BLaER1 treated with 17β-estradiol and CSF1 and Interleukin-3, amounts not matched to agents 10 nM and 100 nM (cell line): ENCODE measurements at regions not wholly inside any gene's neighbourhood (a gene's known extent, or its start where the extent isn't known, plus 50 kb on each side); places are given as distances from the start of the nearest gene placed in this dataset.
A peak's percentile ranks its signal among the peaks of the same experiment; 100 is the strongest.
"Not testable (repeated sequence)": the region's sequence is repeated elsewhere in the genome, so short reads cannot be mapped to it uniquely, and the experiment has no call there.

Experiments
- H3K27ac ChIP-seq, 11 experiments: shearing (Covaris generic); formaldehyde crosslinking; 2 replicates each; pipeline ENCODE4 v1.8.1; 2022
- H3K27me3 ChIP-seq, 11 experiments: shearing (Covaris generic); formaldehyde crosslinking; 2 replicates each; pipeline ENCODE4 v1.8.1; 2022
- H3K36me3 ChIP-seq, 11 experiments: shearing (Covaris generic); formaldehyde crosslinking; 2 replicates each; pipeline ENCODE4 v1.8.1; 2022
- H3K4me1 ChIP-seq, 10 experiments: shearing (Covaris generic); formaldehyde crosslinking; 2 replicates each; pipeline ENCODE4 v1.8.1; 2022
- H3K4me2 ChIP-seq, 11 experiments: shearing (Covaris generic); formaldehyde crosslinking; 2 replicates each; pipeline ENCODE4 v1.8.1; 2022
- H3K4me3 ChIP-seq, 10 experiments: shearing (Covaris generic); formaldehyde crosslinking; 2 replicates each; pipeline ENCODE4 v1.8.1; 2022
- H3K9ac ChIP-seq, 11 experiments: shearing (Covaris generic); formaldehyde crosslinking; 2 replicates each; pipeline ENCODE4 v1.8.1; 2022
- H3K9me3 ChIP-seq, 11 experiments: shearing (Covaris generic); formaldehyde crosslinking; replicated peaks in 1 of 11; 2 replicates each; pipeline ENCODE4 v1.8.1; 2022
- H4K20me1 ChIP-seq, 11 experiments: shearing (Covaris generic); formaldehyde crosslinking; 2 replicates each; pipeline ENCODE4 v1.8.1; 2022
- Cebpa-rat ChIP-seq, 11 experiments: shearing (Covaris generic); IDR thresholded peaks; 2 replicates each; pipeline ENCODE4 v1.8.1; 2022

DNA sequence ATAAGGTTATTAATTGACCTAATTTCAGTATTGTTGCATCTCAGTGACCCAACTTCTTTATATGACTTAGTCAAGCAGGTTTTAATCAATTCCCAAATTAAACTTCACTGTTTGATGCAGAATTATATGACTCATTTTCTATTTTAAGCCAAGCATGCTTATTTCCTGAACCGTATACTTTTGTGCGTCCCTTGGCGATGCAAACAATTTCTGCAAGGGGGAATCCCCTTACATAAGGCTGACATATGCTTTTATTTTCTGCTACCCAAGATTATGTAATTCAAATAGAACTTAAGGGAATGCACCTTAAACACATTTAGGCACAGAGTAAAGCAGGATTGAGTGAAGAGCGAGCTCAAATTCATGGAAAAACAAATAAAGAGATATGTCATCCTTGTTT is 303.9 kb downstream of the PDCD6IP start:
- Histone ChIP-seq H4K20me1 (no peaks in the 10 kb centered on the region), H3K4me1 (peaks cover 14 to 24% (median 18%) of the 10 kb centered on the region in 10 experiments), H3K27ac (no peak overlapping the region), H3K27me3 (no peaks in the 10 kb centered on the region), H3K4me2 (peak overlapping the region; percentile 14 to 52 (median 40); a peak in 19 of 22 replicates), H3K9me3 (peaks cover 0 to 25% (median 14%) of the 10 kb centered on the region in 11 experiments; a peak in 13 of 22 replicates), H3K4me3 (no peak overlapping the region), H3K36me3 (no peaks in the 10 kb centered on the region), H3K9ac (no peak overlapping the region)
- no peak for TF ChIP-seq Cebpa-rat (IDR thresholded peaks at IDR 0.05)

- TF ChIP-seq Cebpa-rat (IDR thresholded peaks at IDR 0.05), result no peak
- no peaks in the 10 kb centered on the region for H3K27me3 ChIP-seq
- no peak overlapping the region for H3K27ac ChIP-seq
- no peak overlapping the region for H3K9ac ChIP-seq
- no peaks in the 10 kb centered on the region for H3K36me3 ChIP-seq
- peaks cover 0 to 14% (median 4%) of the 10 kb centered on the region in 11 experiments; a peak in 10 of 22 replicates for H3K9me3 ChIP-seq
- no peaks in the 10 kb centered on the region for H4K20me1 ChIP-seq
- H3K4me1 ChIP-seq, result peaks cover 26 to 55% (median 45%) of the 10 kb centered on the region in 10 experiments
- H3K4me3 ChIP-seq, result no peak overlapping the region
- H3K4me2 ChIP-seq, result no peak overlapping the region
These were observed 307.9 kb downstream of the PDCD6IP start for GRCh38 chr3:34106379-34106778.

GRCh38 chr3:34106879-34107278 is 308.4 kb downstream of the PDCD6IP start:
- Histone ChIP-seq H3K4me3 (no peak overlapping the region), H3K4me2 (peak overlapping the region; percentile 9 to 71 (median 40); a peak in 16 of 22 replicates), H3K9ac (no peak overlapping the region)

DNA sequence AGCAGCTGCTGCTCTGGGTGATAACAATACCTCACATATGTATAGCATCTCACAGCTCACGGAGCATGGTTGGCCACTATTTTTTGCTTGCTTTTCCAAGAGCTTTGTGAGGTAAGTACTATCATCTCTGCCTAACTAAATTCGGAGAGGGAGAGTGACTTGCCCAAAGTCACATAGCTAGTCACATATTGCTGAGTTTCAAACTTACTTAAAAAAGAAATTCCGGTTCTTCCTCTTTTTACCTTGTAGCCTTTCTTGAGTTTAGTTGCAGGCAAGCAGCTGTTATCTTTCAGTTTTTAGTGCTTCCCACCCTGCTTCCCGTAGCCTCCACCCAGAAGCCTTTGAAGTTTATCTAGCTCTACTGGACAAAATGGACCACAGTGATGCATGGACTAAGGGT is 309.2 kb downstream of the PDCD6IP start:
- no peak overlapping the region for H3K4me3 ChIP-seq
- no peak for TF ChIP-seq Cebpa-rat (IDR thresholded peaks at IDR 0.05)
- no peaks in the 10 kb centered on the region for H3K27me3 ChIP-seq
- no peaks in the 10 kb centered on the region for H4K20me1 ChIP-seq
- peaks cover 18 to 42% (median 36%) of the 10 kb centered on the region in 10 experiments for H3K4me1 ChIP-seq
- H3K36me3 ChIP-seq, result no peaks in the 10 kb centered on the region
- peak overlapping the region in 10 of 11 experiments; percentile 9 to 71 (median 40); a peak in 18 of 22 replicates for H3K4me2 ChIP-seq
- H3K9ac ChIP-seq, result no peak overlapping the region
- no peak overlapping the region for H3K27ac ChIP-seq
- peaks cover 0 to 11% (median 0%) of the 10 kb centered on the region in 11 experiments; a peak in 2 of 22 replicates for H3K9me3 ChIP-seq

More at GRCh38 chr3:34106879-34107278, 308.4 kb downstream of the PDCD6IP start:
- Histone ChIP-seq H3K27me3 (no peaks in the 10 kb centered on the region), H3K9me3 (peaks cover 0 to 11% (median 0%) of the 10 kb centered on the region in 11 experiments; a peak in 3 of 22 replicates), H3K36me3 (no peaks in the 10 kb centered on the region), H3K27ac (no peak overlapping the region), H3K4me1 (peaks cover 26 to 50% (median 43%) of the 10 kb centered on the region in 10 experiments), H4K20me1 (no peaks in the 10 kb centered on the region)
- TF ChIP-seq Cebpa-rat (IDR thresholded peaks at IDR 0.05), result no peak

DNA sequence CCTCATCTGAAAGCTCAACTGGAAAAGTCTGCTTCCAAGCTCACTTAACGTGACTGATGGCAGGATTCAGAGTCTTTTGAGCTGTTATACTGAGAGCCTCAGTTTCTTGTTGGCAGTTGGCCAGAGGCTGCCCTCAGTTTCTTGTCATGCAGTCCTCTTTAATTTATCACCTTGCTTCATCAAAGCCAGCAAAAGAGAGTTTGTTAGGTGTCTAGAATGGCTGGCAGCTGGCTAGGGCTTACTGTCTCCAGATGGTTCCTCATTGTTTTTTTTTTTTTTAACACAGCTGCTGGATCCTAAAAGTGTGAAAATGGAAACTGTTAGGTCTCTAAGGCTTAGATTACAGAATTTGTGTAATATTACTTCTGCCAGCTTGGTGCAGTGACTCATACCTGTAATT is 310.6 kb downstream of the PDCD6IP start:
- H3K9me3 ChIP-seq, result peaks cover 0 to 11% (median 0%) of the 10 kb centered on the region in 11 experiments; a peak in 2 of 22 replicates
- no peak overlapping the region for H3K27ac ChIP-seq
- H4K20me1 ChIP-seq, result no peaks in the 10 kb centered on the region
- no peaks in the 10 kb centered on the region for H3K36me3 ChIP-seq
- no peak overlapping the region for H3K9ac ChIP-seq
- peaks cover 18 to 39% (median 31%) of the 10 kb centered on the region in 10 experiments for H3K4me1 ChIP-seq
- no peaks in the 10 kb centered on the region for H3K27me3 ChIP-seq
- TF ChIP-seq Cebpa-rat (IDR thresholded peaks at IDR 0.05), result no peak
- H3K4me2 ChIP-seq, result peak overlapping the region in 6 of 11 experiments; percentile 2 to 44 (median 28); a peak in 6 of 22 replicates
- H3K4me3 ChIP-seq, result no peak overlapping the region

DNA sequence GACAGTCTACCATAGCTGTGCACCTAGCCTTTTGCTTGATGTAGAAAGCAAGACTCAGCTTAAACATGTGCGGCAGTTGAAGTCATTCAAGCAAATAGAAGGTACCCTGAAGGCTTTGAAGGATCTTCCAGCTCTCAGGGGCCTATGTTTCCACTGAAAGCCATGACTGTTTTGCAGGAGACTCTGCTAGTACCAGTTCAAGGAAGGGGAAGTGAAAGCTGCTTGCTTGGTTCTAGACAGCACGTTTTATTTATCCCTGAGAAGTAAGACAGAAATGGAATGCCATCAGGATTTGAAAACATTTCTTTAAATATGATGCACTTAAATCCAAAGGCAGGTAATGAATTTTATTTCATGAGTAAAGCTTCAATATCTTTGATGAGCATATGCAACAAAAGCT is 311.4 kb downstream of the PDCD6IP start:
- peaks cover 18 to 39% (median 31%) of the 10 kb centered on the region in 10 experiments for H3K4me1 ChIP-seq
- no peak overlapping the region for H3K9ac ChIP-seq
- no peaks in the 10 kb centered on the region for H3K27me3 ChIP-seq
- H3K9me3 ChIP-seq, result peaks cover 0 to 11% (median 0%) of the 10 kb centered on the region in 11 experiments; a peak in 3 of 22 replicates
- no peaks in the 10 kb centered on the region for H3K36me3 ChIP-seq
- H3K4me3 ChIP-seq, result no peak overlapping the region
- no peak for TF ChIP-seq Cebpa-rat (IDR thresholded peaks at IDR 0.05)
- H4K20me1 ChIP-seq, result no peaks in the 10 kb centered on the region
- H3K27ac ChIP-seq, result peak overlapping the region in 1 of 11 experiments; percentile 8; a peak in 1 of 22 replicates
- peak overlapping the region in 7 of 11 experiments; percentile 2 to 44 (median 31); a peak in 9 of 22 replicates for H3K4me2 ChIP-seq

DNA sequence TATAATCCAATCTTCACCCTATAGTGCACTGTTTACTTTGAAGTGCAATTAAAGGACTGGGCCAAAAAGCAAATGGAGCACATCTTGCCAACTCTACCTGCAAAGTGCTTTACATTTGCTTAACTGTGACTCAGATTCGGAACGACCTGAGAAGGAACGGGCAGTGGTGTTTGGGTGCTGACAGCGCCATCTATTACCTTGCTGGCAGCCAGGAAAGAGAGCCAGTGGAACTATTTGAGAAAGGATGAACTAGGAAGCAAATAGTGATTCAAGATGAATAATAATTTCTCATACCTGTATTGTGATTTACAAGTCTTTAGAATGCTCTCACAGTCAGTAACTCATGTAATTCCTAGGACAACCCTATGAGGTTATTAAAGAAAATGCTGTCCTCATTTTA is 312.9 kb downstream of the PDCD6IP start:
- Histone ChIP-seq H3K27ac (no peak overlapping the region), H3K4me1 (peaks cover 18 to 39% (median 31%) of the 10 kb centered on the region in 10 experiments), H4K20me1 (no peaks in the 10 kb centered on the region), H3K9me3 (peaks cover 11 to 20% (median 13%) of the 10 kb centered on the region in 11 experiments; a peak in 18 of 22 replicates), H3K36me3 (no peaks in the 10 kb centered on the region), H3K9ac (no peak overlapping the region), H3K27me3 (no peaks in the 10 kb centered on the region), H3K4me2 (no peak overlapping the region), H3K4me3 (no peak overlapping the region)
- no peak for TF ChIP-seq Cebpa-rat (IDR thresholded peaks at IDR 0.05)

DNA sequence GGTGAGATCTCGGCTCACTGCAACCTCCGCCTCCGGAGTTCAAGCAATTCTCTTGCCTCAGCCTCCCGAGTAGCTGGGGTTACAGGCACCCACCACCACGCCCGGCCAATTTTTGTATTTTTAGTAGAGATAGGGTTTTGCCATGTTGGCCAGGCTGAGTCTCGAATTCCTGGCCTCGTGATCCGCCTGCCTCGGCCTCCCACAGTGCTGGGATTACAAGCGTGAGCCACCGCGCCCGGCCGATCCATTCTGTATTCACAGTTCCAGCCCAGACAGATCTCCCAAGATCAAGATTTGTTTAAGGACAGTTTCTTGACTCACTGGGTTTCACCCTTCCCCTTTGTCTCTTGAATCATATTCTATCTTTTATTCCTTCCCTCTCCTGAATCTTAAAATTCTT is 313.8 kb downstream of the PDCD6IP start:
- not testable (repeated sequence) for H3K4me3 ChIP-seq, H3K9ac ChIP-seq, H3K36me3 ChIP-seq, H3K27ac ChIP-seq, H3K27me3 ChIP-seq, H3K4me2 ChIP-seq, H4K20me1 ChIP-seq
- Histone ChIP-seq H3K4me1 (peaks cover 13 to 33% (median 25%) of the 10 kb centered on the region in 10 experiments), H3K9me3 (peaks cover 14 to 24% (median 21%) of the 10 kb centered on the region in 11 experiments; a peak in 18 of 22 replicates)

GRCh38 chr3:34131091-34131490 is 332.7 kb downstream of the PDCD6IP start:
- no peak overlapping the region for H3K4me2 ChIP-seq
- TF ChIP-seq Cebpa-rat (IDR thresholded peaks at IDR 0.05), result no peak
- H3K4me1 ChIP-seq, result peaks cover 0 to 5% (median 0%) of the 10 kb centered on the region in 10 experiments; a peak in 5 of 20 replicates
- no peaks in the 10 kb centered on the region for H3K27me3 ChIP-seq
- H3K9me3 ChIP-seq, result peaks cover 0 to 18% (median 9%) of the 10 kb centered on the region in 11 experiments; a peak in 10 of 22 replicates
- no peaks in the 10 kb centered on the region for H4K20me1 ChIP-seq
- H3K27ac ChIP-seq, result no peak overlapping the region
- H3K36me3 ChIP-seq, result no peaks in the 10 kb centered on the region
- H3K4me3 ChIP-seq, result no peak overlapping the region
- no peak overlapping the region for H3K9ac ChIP-seq
